ENCODE measurements at regions not wholly inside any gene's neighbourhood (a gene's known extent, or its start where the extent isn't known, plus 50 kb on each side); places are given as distances from the start of the nearest gene placed in this dataset.

DNA sequence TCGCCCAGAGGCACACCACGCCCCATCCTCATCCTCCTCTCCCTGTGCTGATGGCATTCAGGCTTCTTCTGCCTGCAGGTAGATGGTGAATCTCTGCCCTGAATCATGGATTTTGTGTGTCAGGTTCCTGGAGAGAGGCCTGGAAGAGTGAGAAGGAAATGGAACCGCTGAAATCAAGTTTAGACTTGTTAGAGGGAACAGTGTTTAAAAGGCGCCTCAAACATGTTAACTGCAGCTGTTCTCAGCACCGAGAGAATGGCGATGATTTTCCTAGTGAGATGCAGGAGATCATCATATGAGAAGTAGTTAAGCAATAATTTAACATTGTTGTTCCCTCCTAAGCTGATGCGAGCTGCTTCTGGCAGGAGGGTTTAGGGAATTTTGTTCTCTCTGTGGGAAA lies 744.4 kb upstream of the EEF2KMT start:
- Histone ChIP-seq H3K4me1 (no peaks in the 10 kb centered on the region), H3K4me3 (no peak overlapping the region), H3K27me3 (replicated peaks in 1 of 7) (no peaks in the 10 kb centered on the region), H3K27ac (no peak overlapping the region), H3K36me3 (no peaks in the 10 kb centered on the region), H3K9me3 (peaks cover 0 to 32% (median 2%) of the 10 kb centered on the region in 8 donors)
- WGBS, 5 donors = 78 to 96% (median 82%) methylated on average over 7 of the region's 7 CpGs
- DNase-seq = no peak
- intact Hi-C loops (cut with DNase I; ENCODE audit: low total_unique reads) = no loop called here
- TF ChIP-seq, protein P1, sequence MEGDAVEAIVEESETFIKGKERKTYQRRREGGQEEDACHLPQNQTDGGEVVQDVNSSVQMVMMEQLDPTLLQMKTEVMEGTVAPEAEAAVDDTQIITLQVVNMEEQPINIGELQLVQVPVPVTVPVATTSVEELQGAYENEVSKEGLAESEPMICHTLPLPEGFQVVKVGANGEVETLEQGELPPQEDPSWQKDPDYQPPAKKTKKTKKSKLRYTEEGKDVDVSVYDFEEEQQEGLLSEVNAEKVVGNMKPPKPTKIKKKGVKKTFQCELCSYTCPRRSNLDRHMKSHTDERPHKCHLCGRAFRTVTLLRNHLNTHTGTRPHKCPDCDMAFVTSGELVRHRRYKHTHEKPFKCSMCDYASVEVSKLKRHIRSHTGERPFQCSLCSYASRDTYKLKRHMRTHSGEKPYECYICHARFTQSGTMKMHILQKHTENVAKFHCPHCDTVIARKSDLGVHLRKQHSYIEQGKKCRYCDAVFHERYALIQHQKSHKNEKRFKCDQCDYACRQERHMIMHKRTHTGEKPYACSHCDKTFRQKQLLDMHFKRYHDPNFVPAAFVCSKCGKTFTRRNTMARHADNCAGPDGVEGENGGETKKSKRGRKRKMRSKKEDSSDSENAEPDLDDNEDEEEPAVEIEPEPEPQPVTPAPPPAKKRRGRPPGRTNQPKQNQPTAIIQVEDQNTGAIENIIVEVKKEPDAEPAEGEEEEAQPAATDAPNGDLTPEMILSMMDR (IDR thresholded peaks at IDR 0.05 in 8 of 11, conservative IDR thresholded peaks at IDR 0.05 in 3 of 11) = no peak
- no peak for TF ChIP-seq POLR2AphosphoS5 (IDR thresholded peaks at IDR 0.05)
- TF ChIP-seq POLR2A (IDR thresholded peaks at IDR 0.05) = no peak

DNA sequence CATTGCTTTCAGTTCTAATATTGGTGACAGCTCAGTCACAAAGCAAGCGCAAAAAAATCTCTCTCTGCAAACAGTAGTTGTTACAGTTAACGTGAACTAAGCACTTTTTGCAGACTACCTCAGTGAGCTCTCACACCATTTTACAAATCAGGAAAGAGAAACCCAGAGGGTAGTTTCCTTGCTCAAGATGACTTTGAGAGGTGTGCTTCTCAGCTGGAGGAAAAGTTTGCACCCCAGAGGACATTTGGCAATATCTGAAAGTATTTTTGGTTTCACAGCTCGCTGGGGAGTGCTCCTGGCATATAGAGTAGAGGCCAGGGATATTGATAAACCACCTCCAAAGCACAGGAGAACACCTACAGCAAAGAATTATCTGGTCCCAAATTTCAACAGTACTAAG lies 741.1 kb upstream of the EEF2KMT start:
- no peak overlapping the region for H3K27ac ChIP-seq
- H3K9me3 ChIP-seq = peaks cover 0 to 40% (median 2%) of the 10 kb centered on the region in 8 donors
- H3K4me1 ChIP-seq = no peaks in the 10 kb centered on the region
- no peaks in the 10 kb centered on the region for H3K27me3 ChIP-seq (replicated peaks in 1 of 7)
- no peaks in the 10 kb centered on the region for H3K36me3 ChIP-seq
- intact Hi-C loops (cut with DNase I; ENCODE audit: low total_unique reads) = no loop called here
- no peak for DNase-seq
- 63 to 83% (median 70%) methylated on average over 3 of the region's 3 CpGs for WGBS, 5 donors
- no peak for TF ChIP-seq POLR2A (IDR thresholded peaks at IDR 0.05)
- TF ChIP-seq, protein P1 (IDR thresholded peaks at IDR 0.05 in 8 of 11, conservative IDR thresholded peaks at IDR 0.05 in 3 of 11) = no peak
- TF ChIP-seq POLR2AphosphoS5 (IDR thresholded peaks at IDR 0.05) = no peak
- H3K4me3 ChIP-seq = no peak overlapping the region

DNA sequence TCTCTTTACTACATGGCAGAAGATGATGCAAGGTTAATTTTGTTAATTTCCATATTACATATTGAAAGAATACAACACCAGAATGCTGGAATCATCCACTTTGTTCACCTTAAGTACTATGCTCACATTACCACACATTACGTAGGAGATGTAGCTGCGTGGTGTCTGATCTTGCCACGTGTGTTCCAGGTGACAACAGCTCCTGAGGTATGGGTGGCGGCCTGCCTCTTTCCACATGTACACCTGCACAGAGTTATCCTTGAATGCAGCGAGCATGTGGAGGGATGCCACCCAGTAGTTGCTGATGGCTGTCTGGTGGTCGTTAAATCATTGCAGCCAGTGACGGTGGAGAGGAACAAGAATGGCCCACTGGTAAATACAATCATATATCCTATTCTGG lies 740.5 kb upstream of the EEF2KMT start:
- Histone ChIP-seq H3K4me3 (no peak overlapping the region), H3K27me3 (replicated peaks in 1 of 7) (no peaks in the 10 kb centered on the region), H3K36me3 (no peaks in the 10 kb centered on the region), H3K9me3 (peaks cover 0 to 44% (median 2%) of the 10 kb centered on the region in 8 donors), H3K4me1 (no peaks in the 10 kb centered on the region), H3K27ac (no peak overlapping the region)
- intact Hi-C loops (cut with DNase I; ENCODE audit: low total_unique reads) = no loop called here
- WGBS, 5 donors = 80 to 93% (median 80%) methylated on average over 7 of the region's 7 CpGs
- TF ChIP-seq, protein P1 (IDR thresholded peaks at IDR 0.05 in 8 of 11, conservative IDR thresholded peaks at IDR 0.05 in 3 of 11) = no peak
- TF ChIP-seq POLR2AphosphoS5 (IDR thresholded peaks at IDR 0.05) = no peak
- no peak for DNase-seq

DNA sequence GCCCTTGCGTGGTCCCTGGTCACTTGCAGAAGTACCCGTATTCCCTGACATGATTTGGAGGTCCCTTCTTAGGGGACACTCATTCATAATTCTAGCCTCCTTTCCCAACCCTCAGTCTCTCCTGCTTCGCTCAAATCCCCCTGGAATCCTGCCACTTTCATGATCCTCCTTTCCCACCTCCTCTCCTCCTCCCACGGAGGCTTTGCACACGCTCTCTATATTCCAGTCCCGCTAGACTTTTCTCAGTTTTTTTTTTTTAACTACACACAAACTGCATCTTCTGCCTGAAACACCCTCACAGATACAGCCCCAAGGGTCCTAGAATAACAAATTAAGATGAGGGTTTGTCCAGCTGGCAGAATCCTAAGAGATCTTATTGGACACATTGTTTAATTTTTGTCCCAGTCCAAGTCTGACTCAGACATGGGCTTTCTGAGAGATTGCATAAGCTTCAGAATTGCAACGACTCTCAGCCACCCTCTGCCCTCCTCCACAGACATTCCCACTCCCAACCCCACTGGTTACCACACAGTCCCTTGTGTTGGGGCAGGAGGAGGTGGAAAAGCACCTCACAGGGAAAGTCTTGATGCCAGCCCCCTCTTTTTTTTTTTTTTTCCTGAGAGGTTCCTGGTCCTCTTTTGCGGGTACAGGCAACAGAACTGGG lies 739.5 kb upstream of the EEF2KMT start:
- Histone ChIP-seq H3K27ac (no peak overlapping the region), H3K4me1 (no peaks in the 10 kb centered on the region), H3K27me3 (replicated peaks in 1 of 7) (no peaks in the 10 kb centered on the region), H3K4me3 (no peak overlapping the region), H3K36me3 (no peaks in the 10 kb centered on the region), H3K9me3 (peaks cover 0 to 44% (median 2%) of the 10 kb centered on the region in 8 donors)
- WGBS, 5 donors = 73 to 83% (median 77%) methylated on average over 8 of the region's 8 CpGs
- no peak for TF ChIP-seq POLR2AphosphoS5 (IDR thresholded peaks at IDR 0.05)
- TF ChIP-seq, protein P1 (IDR thresholded peaks at IDR 0.05 in 8 of 11, conservative IDR thresholded peaks at IDR 0.05 in 3 of 11) = no peak
- no peak for TF ChIP-seq POLR2A (IDR thresholded peaks at IDR 0.05)
- intact Hi-C loops (cut with DNase I; ENCODE audit: low total_unique reads) = no loop called here
- no peak for DNase-seq
